GM23338 (cell line): ENCODE measurements at regions not wholly inside any gene's neighbourhood (a gene's known extent, or its start where the extent isn't known, plus 50 kb on each side); places are given as distances from the start of the nearest gene placed in this dataset.

Experiments
- ATAC-seq: fragments of 200-7000 bp; cut with Tn5 transposase; 3 replicates; pipeline ENCODE4 v1.9.1; 2020
- DNase-seq: peaks from one replicate; pipeline ENCODE4 v3.0.0-alpha.2; 2015; ENCODE audit warnings: low spot score
- H2AFZ ChIP-seq: fragments of 200-600 bp; sonication (generic); 2 replicates; pipeline ENCODE4 v1.8.0; 2016; ENCODE audit warnings: antibody characterized with exemption, mild to moderate bottlenecking, moderate library complexity
- H3F3A ChIP-seq: fragments of 200-600 bp; sonication (generic); replicated peaks from 2 replicates; pipeline ENCODE4 v1.8.0; 2017; ENCODE audit warnings: antibody characterized with exemption, mixed run types, low read depth
- H3K27ac ChIP-seq: fragments of 200-600 bp; sonication (generic); 2 replicates; pipeline ENCODE4 v1.6.1; 2016; ENCODE audit warnings: low read depth
- H3K27me3 ChIP-seq: fragments of 200-600 bp; sonication (generic); 2 replicates; pipeline ENCODE4 v1.8.0; 2016; ENCODE audit warnings: mild to moderate bottlenecking, mixed run types, moderate library complexity; ENCODE audit not compliant: insufficient read depth
- H3K36me3 ChIP-seq: fragments of 200-600 bp; sonication (generic); 2 replicates; pipeline ENCODE4 v1.8.0; 2016; ENCODE audit warnings: mild to moderate bottlenecking; ENCODE audit not compliant: insufficient read depth
- H3K4me1 ChIP-seq: fragments of 200-600 bp; sonication (generic); 2 replicates; pipeline ENCODE4 v1.8.0; 2016; ENCODE audit warnings: mild to moderate bottlenecking, moderate library complexity; ENCODE audit not compliant: insufficient read depth
- H3K4me2 ChIP-seq: fragments of 200-600 bp; sonication (generic); 2 replicates; pipeline ENCODE4 v1.7.1; 2017; ENCODE audit warnings: mixed run types
- H3K4me3 ChIP-seq: fragments of 200-600 bp; sonication (generic); 2 replicates; pipeline ENCODE4 v1.6.1; 2016; ENCODE audit warnings: mixed run types
- H3K79me2 ChIP-seq: fragments of 200-600 bp; sonication (generic); replicated peaks from 2 replicates; pipeline ENCODE4 v1.8.0; 2017; ENCODE audit warnings: mild to moderate bottlenecking; ENCODE audit not compliant: insufficient read depth
- H3K9me2 ChIP-seq: fragments of 200-600 bp; sonication (generic); 2 replicates; pipeline ENCODE4 v1.8.0; 2017; ENCODE audit not compliant: insufficient read depth
- H4K20me1 ChIP-seq: fragments of 200-600 bp; sonication (generic); replicated peaks from 2 replicates; pipeline ENCODE4 v1.8.0; 2017; ENCODE audit warnings: mild to moderate bottlenecking; ENCODE audit not compliant: insufficient read depth
- H3K27ac Mint-ChIP-seq: 2 replicates; pipeline ENCODE4 v1.8.0; 2020; ENCODE audit warnings: inconsistent platforms, mild to moderate bottlenecking, moderate library complexity, mixed read lengths
- H3K27me3 Mint-ChIP-seq: 3 replicates; pipeline ENCODE4 v1.8.0; 2022; ENCODE audit warnings: low read depth, mild to moderate bottlenecking, moderate library complexity, mixed read lengths, inconsistent platforms; ENCODE audit not compliant: insufficient read depth, poor library complexity
- H3K36me3 Mint-ChIP-seq: 3 replicates; pipeline ENCODE4 v1.8.0; 2021; ENCODE audit warnings: low read depth, mild to moderate bottlenecking, inconsistent platforms, moderate library complexity, mixed read lengths
- H3K4me1 Mint-ChIP-seq: 3 replicates; pipeline ENCODE4 v1.8.0; 2020; ENCODE audit warnings: mild to moderate bottlenecking, inconsistent platforms, mixed read lengths
- H3K4me3 Mint-ChIP-seq: 3 replicates; pipeline ENCODE4 v1.8.0; 2021; ENCODE audit warnings: moderate library complexity, mild to moderate bottlenecking, inconsistent platforms, mixed read lengths
- H3K9me3 Mint-ChIP-seq: 3 replicates; pipeline ENCODE4 v1.8.0; 2020; ENCODE audit warnings: moderate library complexity, mild to moderate bottlenecking, inconsistent platforms, mixed read lengths
- CREB1 ChIP-seq: fragments of 250-450 bp; sonication (Bioruptor Pico); IDR thresholded peaks from 2 replicates; pipeline ENCODE4 v1.5.0; 2020; ENCODE audit warnings: low read depth, mild to moderate bottlenecking, moderate library complexity
- EZH2 ChIP-seq: fragments of 200-600 bp; sonication (generic); IDR thresholded peaks from one replicate; pipeline ENCODE4 v1.8.0; 2017; ENCODE audit warnings: antibody characterized with exemption, mild to moderate bottlenecking, low read depth; ENCODE audit not compliant: unreplicated experiment
- EZH2phosphoT487 ChIP-seq: fragments of 200-600 bp; sonication (generic); IDR thresholded peaks from one replicate; pipeline ENCODE4 v1.8.1; 2018; ENCODE audit warnings: antibody characterized with exemption; ENCODE audit not compliant: unreplicated experiment
- JUNB ChIP-seq: IDR thresholded peaks from one replicate; pipeline ENCODE4 v1.6.1; 2016; ENCODE audit warnings: antibody characterized with exemption; ENCODE audit not compliant: unreplicated experiment
- NANOG ChIP-seq: IDR thresholded peaks from 2 replicates; pipeline ENCODE4 v1.6.1; 2016; ENCODE audit warnings: antibody characterized with exemption, borderline replicate concordance
- POLR2AphosphoS5 ChIP-seq: IDR thresholded peaks from 2 replicates; pipeline ENCODE4 v1.6.1; 2016; ENCODE audit warnings: antibody characterized with exemption, low read depth
- STAT1 ChIP-seq: IDR thresholded peaks from one replicate; pipeline ENCODE4 v1.6.1; 2016; ENCODE audit warnings: antibody characterized with exemption; ENCODE audit not compliant: unreplicated experiment
- ZNF114 ChIP-seq: fragments of 250-450 bp; sonication (Bioruptor Pico); IDR thresholded peaks from 2 replicates; pipeline ENCODE4 v1.5.0; 2020; ENCODE audit warnings: mild to moderate bottlenecking, moderate library complexity
- ZNF331 ChIP-seq: fragments of 250-450 bp; sonication (Bioruptor Pico); IDR thresholded peaks from 2 replicates; pipeline ENCODE4 v1.5.0; 2020; ENCODE audit warnings: low read depth, mild to moderate bottlenecking, moderate library complexity
- TF ChIP-seq, protein P1 (sequence below): IDR thresholded peaks from one replicate; pipeline ENCODE4 v1.6.1; 2018; ENCODE audit warnings: antibody characterized with exemption; ENCODE audit not compliant: unreplicated experiment
- TF ChIP-seq, protein P2 (sequence below): IDR thresholded peaks from 2 replicates; pipeline ENCODE4 v1.6.1; 2016; ENCODE audit warnings: antibody characterized with exemption
- TF ChIP-seq, protein P3 (sequence below): fragments of 250-450 bp; sonication (Bioruptor Pico); IDR thresholded peaks from 2 replicates; pipeline ENCODE4 v1.5.0; 2020; ENCODE audit warnings: mild to moderate bottlenecking, moderate library complexity
- TF ChIP-seq, protein P4 (sequence below), 2 experiments: fragments of 200-600 bp in 1 of 2; sonication (generic) in 1 of 2; conservative IDR thresholded peaks; 2 replicates each; pipeline versions ENCODE4 v1.5.1 to v1.6.1; 2016 to 2017; ENCODE audit warnings: antibody characterized with exemption in 2 of 2, low read depth in 2 of 2, mild to moderate bottlenecking in 2 of 2, moderate library complexity in 1 of 2

DNA sequence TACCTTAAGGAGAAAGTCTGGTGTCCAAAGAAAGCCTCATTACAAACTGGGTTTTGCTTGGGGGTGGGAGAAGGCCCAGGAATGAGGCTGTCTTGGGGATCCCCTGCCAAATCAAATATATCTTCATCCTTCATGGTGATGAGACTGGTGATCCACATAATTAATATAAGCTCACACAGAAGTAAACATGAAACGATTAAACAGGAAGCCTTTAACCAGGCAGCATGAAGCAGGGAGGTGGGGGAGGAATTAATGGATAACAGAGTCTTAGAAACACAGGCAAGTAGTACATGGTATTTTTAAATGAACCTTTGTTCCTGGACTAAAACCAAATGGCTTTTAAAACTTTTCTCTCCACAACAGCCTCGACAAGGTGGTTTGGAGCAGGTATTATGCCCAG lies 437.5 kb downstream of the TFAP2A start:
- Histone ChIP-seq H3K4me2 (no peak overlapping the region), H3K9me2 (peaks cover 6% of the 10 kb centered on the region), H3K79me2 (no peaks in the 10 kb centered on the region), H3K27me3 (no peaks in the 10 kb centered on the region), H3K27ac (no peak overlapping the region), H4K20me1 (no peaks in the 10 kb centered on the region), H3F3A (no peaks in the 10 kb centered on the region), H3K4me1 (no peaks in the 10 kb centered on the region), H3K4me3 (no peak overlapping the region), H2AFZ (no peak overlapping the region), H3K36me3 (no peaks in the 10 kb centered on the region)
- Mint-ChIP-seq H3K27ac (no peak overlapping the region), H3K4me1 (peaks cover 5% of the 10 kb centered on the region; the same call in 2 of the 3 replicates), H3K9me3 (no peaks in the 10 kb centered on the region; the same call in 2 of the 3 replicates), H3K4me3 (no peak overlapping the region), H3K36me3 (no peaks in the 10 kb centered on the region), H3K27me3 (no peaks in the 10 kb centered on the region)
- no peak for DNase-seq
- ATAC-seq, result no peak
- no peak for TF ChIP-seq STAT1
- TF ChIP-seq, protein P1, sequence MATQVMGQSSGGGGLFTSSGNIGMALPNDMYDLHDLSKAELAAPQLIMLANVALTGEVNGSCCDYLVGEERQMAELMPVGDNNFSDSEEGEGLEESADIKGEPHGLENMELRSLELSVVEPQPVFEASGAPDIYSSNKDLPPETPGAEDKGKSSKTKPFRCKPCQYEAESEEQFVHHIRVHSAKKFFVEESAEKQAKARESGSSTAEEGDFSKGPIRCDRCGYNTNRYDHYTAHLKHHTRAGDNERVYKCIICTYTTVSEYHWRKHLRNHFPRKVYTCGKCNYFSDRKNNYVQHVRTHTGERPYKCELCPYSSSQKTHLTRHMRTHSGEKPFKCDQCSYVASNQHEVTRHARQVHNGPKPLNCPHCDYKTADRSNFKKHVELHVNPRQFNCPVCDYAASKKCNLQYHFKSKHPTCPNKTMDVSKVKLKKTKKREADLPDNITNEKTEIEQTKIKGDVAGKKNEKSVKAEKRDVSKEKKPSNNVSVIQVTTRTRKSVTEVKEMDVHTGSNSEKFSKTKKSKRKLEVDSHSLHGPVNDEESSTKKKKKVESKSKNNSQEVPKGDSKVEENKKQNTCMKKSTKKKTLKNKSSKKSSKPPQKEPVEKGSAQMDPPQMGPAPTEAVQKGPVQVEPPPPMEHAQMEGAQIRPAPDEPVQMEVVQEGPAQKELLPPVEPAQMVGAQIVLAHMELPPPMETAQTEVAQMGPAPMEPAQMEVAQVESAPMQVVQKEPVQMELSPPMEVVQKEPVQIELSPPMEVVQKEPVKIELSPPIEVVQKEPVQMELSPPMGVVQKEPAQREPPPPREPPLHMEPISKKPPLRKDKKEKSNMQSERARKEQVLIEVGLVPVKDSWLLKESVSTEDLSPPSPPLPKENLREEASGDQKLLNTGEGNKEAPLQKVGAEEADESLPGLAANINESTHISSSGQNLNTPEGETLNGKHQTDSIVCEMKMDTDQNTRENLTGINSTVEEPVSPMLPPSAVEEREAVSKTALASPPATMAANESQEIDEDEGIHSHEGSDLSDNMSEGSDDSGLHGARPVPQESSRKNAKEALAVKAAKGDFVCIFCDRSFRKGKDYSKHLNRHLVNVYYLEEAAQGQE, result no peak
- TF ChIP-seq, protein P2, sequence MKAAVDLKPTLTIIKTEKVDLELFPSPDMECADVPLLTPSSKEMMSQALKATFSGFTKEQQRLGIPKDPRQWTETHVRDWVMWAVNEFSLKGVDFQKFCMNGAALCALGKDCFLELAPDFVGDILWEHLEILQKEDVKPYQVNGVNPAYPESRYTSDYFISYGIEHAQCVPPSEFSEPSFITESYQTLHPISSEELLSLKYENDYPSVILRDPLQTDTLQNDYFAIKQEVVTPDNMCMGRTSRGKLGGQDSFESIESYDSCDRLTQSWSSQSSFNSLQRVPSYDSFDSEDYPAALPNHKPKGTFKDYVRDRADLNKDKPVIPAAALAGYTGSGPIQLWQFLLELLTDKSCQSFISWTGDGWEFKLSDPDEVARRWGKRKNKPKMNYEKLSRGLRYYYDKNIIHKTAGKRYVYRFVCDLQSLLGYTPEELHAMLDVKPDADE, result no peak
- no peak for TF ChIP-seq EZH2phosphoT487
- no peak for TF ChIP-seq POLR2AphosphoS5
- no peak for TF ChIP-seq ZNF331 (CRISPR knock-in tag)
- TF ChIP-seq EZH2, result no peak
- TF ChIP-seq ZNF114 (CRISPR knock-in tag), result no peak
- no peak for TF ChIP-seq NANOG
- TF ChIP-seq, protein P3, sequence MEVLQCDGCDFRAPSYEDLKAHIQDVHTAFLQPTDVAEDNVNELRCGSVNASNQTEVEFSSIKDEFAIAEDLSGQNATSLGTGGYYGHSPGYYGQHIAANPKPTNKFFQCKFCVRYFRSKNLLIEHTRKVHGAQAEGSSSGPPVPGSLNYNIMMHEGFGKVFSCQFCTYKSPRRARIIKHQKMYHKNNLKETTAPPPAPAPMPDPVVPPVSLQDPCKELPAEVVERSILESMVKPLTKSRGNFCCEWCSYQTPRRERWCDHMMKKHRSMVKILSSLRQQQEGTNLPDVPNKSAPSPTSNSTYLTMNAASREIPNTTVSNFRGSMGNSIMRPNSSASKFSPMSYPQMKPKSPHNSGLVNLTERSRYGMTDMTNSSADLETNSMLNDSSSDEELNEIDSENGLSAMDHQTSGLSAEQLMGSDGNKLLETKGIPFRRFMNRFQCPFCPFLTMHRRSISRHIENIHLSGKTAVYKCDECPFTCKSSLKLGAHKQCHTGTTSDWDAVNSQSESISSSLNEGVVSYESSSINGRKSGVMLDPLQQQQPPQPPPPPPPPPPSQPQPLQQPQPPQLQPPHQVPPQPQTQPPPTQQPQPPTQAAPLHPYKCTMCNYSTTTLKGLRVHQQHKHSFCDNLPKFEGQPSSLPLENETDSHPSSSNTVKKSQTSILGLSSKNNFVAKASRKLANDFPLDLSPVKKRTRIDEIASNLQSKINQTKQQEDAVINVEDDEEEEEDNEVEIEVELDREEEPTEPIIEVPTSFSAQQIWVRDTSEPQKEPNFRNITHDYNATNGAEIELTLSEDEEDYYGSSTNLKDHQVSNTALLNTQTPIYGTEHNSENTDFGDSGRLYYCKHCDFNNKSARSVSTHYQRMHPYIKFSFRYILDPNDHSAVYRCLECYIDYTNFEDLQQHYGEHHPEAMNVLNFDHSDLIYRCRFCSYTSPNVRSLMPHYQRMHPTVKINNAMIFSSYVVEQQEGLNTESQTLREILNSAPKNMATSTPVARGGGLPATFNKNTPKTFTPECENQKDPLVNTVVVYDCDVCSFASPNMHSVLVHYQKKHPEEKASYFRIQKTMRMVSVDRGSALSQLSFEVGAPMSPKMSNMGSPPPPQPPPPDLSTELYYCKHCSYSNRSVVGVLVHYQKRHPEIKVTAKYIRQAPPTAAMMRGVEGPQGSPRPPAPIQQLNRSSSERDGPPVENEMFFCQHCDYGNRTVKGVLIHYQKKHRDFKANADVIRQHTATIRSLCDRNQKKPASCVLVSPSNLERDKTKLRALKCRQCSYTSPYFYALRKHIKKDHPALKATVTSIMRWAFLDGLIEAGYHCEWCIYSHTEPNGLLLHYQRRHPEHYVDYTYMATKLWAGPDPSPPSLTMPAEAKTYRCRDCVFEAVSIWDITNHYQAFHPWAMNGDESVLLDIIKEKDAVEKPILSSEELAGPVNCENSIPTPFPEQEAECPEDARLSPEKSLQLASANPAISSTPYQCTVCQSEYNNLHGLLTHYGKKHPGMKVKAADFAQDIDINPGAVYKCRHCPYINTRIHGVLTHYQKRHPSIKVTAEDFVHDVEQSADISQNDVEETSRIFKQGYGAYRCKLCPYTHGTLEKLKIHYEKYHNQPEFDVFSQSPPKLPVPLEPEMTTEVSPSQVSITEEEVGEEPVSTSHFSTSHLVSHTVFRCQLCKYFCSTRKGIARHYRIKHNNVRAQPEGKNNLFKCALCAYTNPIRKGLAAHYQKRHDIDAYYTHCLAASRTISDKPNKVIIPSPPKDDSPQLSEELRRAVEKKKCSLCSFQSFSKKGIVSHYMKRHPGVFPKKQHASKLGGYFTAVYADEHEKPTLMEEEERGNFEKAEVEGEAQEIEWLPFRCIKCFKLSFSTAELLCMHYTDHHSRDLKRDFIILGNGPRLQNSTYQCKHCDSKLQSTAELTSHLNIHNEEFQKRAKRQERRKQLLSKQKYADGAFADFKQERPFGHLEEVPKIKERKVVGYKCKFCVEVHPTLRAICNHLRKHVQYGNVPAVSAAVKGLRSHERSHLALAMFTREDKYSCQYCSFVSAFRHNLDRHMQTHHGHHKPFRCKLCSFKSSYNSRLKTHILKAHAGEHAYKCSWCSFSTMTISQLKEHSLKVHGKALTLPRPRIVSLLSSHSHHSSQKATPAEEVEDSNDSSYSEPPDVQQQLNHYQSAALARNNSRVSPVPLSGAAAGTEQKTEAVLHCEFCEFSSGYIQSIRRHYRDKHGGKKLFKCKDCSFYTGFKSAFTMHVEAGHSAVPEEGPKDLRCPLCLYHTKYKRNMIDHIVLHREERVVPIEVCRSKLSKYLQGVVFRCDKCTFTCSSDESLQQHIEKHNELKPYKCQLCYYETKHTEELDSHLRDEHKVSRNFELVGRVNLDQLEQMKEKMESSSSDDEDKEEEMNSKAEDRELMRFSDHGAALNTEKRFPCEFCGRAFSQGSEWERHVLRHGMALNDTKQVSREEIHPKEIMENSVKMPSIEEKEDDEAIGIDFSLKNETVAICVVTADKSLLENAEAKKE (CRISPR knock-in tag), result no peak
- TF ChIP-seq, protein P4, sequence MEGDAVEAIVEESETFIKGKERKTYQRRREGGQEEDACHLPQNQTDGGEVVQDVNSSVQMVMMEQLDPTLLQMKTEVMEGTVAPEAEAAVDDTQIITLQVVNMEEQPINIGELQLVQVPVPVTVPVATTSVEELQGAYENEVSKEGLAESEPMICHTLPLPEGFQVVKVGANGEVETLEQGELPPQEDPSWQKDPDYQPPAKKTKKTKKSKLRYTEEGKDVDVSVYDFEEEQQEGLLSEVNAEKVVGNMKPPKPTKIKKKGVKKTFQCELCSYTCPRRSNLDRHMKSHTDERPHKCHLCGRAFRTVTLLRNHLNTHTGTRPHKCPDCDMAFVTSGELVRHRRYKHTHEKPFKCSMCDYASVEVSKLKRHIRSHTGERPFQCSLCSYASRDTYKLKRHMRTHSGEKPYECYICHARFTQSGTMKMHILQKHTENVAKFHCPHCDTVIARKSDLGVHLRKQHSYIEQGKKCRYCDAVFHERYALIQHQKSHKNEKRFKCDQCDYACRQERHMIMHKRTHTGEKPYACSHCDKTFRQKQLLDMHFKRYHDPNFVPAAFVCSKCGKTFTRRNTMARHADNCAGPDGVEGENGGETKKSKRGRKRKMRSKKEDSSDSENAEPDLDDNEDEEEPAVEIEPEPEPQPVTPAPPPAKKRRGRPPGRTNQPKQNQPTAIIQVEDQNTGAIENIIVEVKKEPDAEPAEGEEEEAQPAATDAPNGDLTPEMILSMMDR (conservative IDR thresholded peaks at IDR 0.05; ENCODE audit: low read depth in 2 of 2), result no peak
- TF ChIP-seq JUNB, result no peak
- TF ChIP-seq CREB1 (CRISPR knock-in tag), result no peak
